ENCODE measurements at regions not wholly inside any gene's neighbourhood (a gene's known extent, or its start where the extent isn't known, plus 50 kb on each side); places are given as distances from the start of the nearest gene placed in this dataset.

DNA sequence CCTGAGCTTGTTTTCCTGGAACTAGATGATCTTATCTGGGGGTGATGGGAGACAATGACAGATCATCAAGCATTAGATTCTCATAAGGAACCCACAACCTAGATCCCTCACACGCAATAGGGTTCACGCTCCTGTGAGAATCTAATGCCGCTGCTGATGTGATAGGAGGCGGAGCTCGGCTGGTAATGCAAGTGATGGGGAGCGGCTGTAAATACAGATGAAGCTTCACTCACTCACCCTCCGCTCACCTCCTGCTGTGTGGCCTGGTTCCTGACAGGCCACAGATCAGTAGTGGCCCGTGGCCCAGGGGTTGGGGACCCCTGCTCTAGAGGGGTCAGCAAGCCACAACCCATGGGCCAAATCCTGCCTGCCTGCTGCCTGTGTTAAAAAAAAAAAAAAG lies 435.9 kb downstream of the CD83 start:
- TF ChIP-seq, protein P1, sequence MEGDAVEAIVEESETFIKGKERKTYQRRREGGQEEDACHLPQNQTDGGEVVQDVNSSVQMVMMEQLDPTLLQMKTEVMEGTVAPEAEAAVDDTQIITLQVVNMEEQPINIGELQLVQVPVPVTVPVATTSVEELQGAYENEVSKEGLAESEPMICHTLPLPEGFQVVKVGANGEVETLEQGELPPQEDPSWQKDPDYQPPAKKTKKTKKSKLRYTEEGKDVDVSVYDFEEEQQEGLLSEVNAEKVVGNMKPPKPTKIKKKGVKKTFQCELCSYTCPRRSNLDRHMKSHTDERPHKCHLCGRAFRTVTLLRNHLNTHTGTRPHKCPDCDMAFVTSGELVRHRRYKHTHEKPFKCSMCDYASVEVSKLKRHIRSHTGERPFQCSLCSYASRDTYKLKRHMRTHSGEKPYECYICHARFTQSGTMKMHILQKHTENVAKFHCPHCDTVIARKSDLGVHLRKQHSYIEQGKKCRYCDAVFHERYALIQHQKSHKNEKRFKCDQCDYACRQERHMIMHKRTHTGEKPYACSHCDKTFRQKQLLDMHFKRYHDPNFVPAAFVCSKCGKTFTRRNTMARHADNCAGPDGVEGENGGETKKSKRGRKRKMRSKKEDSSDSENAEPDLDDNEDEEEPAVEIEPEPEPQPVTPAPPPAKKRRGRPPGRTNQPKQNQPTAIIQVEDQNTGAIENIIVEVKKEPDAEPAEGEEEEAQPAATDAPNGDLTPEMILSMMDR (IDR thresholded peaks at IDR 0.05; ENCODE audit: insufficient read depth, low read length) = no peak
- TF ChIP-seq GABPA (IDR thresholded peaks at IDR 0.05; ENCODE audit: low read depth) (no peak), POLR2AphosphoS5 (IDR thresholded peaks at IDR 0.05; ENCODE audit: low read depth) (no peak)
- TF ChIP-seq, protein P2, sequence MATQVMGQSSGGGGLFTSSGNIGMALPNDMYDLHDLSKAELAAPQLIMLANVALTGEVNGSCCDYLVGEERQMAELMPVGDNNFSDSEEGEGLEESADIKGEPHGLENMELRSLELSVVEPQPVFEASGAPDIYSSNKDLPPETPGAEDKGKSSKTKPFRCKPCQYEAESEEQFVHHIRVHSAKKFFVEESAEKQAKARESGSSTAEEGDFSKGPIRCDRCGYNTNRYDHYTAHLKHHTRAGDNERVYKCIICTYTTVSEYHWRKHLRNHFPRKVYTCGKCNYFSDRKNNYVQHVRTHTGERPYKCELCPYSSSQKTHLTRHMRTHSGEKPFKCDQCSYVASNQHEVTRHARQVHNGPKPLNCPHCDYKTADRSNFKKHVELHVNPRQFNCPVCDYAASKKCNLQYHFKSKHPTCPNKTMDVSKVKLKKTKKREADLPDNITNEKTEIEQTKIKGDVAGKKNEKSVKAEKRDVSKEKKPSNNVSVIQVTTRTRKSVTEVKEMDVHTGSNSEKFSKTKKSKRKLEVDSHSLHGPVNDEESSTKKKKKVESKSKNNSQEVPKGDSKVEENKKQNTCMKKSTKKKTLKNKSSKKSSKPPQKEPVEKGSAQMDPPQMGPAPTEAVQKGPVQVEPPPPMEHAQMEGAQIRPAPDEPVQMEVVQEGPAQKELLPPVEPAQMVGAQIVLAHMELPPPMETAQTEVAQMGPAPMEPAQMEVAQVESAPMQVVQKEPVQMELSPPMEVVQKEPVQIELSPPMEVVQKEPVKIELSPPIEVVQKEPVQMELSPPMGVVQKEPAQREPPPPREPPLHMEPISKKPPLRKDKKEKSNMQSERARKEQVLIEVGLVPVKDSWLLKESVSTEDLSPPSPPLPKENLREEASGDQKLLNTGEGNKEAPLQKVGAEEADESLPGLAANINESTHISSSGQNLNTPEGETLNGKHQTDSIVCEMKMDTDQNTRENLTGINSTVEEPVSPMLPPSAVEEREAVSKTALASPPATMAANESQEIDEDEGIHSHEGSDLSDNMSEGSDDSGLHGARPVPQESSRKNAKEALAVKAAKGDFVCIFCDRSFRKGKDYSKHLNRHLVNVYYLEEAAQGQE (IDR thresholded peaks at IDR 0.05; ENCODE audit: insufficient replicate concordance, low read depth) = no peak

Data from HL-60 (cell line).